ENCODE measurements at regions not wholly inside any gene's neighbourhood (a gene's known extent, or its start where the extent isn't known, plus 50 kb on each side); places are given as distances from the start of the nearest gene placed in this dataset.
A peak's percentile ranks its signal among the peaks of the same experiment; 100 is the strongest.

DNA sequence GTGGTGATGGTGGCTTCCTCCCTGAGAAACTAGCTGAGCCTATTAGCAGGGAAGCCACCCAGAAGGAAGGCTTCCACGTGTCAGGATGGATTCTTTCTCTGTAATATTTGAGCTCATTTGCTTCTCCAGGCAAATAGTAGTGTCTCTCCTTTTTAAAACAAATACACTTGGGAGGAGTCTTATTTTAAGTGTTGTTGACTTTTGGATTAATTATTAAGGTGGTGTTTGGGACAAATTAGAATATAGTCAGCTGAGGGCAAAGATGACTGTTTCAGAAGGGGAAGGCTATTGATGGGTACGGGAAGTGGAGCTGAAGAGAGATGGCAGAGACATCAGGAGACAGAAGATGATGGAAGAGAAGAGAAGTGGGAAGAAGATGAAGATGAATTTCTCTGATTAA is 119.8 kb upstream of the PHACTR1 start:
- Histone ChIP-seq H3K4me1 (replicated peaks in 1 of 2) (peaks cover 6 to 14% of the 10 kb centered on the region in 2 donors), H3K27ac (no peak overlapping the region), H3K4me3 (no peak overlapping the region)
- in situ Hi-C loops (cut with MboI; ENCODE audit: low pct_unique_long_range_greater_than_20kb in 2 of 9, low sequenced_read_pairs in 9 of 9, unreplicated experiment in 9 of 9), result loop anchor here in 1 of 9 experiments (25.0 kb wide), 1 partner anchor 1009 kb away; no protein-coding TSS in a partner anchor
- ATAC-seq (replicated peaks in 6 of 8), result no peak
- WGBS, 10 experiments, result 40 to 94% (median 81%) methylated on average over 1 to 2 of the region's 2 CpGs; no CpG with 5 or more reads in 2 of the 10 experiments

DNA sequence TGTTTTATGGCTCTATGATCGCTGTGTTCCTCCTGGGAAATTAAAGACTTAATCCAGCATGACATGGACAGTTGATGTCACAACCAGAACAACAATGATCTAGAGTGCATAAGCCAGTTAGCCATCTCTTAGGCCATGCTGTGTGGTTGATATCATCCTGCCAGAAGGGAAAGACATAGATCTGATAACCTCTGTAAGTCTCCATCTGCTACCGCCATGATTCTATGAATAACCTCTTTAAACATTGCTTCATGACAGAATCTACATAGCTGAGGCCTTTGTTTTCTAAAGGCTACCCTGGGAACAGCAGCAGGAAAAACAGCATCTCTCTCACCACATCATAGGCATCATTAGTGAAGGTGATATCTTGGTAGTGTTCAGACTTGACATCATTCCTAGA is 117.6 kb upstream of the PHACTR1 start:
- in situ Hi-C loops (cut with MboI; ENCODE audit: low pct_unique_long_range_greater_than_20kb in 2 of 9, low sequenced_read_pairs in 9 of 9, unreplicated experiment in 9 of 9), result loop anchor here in 1 of 9 experiments (25.0 kb wide), 1 partner anchor 1012 kb away; no protein-coding TSS in a partner anchor
- H3K4me1 ChIP-seq (replicated peaks in 1 of 2), result peaks cover 9 to 14% of the 10 kb centered on the region in 2 donors
- no peak overlapping the region for H3K27ac ChIP-seq
- peak in 1 of 8 experiments; percentile 21 for ATAC-seq (replicated peaks in 6 of 8)
- no peak overlapping the region for H3K4me3 ChIP-seq
- WGBS, 10 experiments, result 70 to 100% (median 87%) methylated on average over 1 to 2 of the region's 2 CpGs

DNA sequence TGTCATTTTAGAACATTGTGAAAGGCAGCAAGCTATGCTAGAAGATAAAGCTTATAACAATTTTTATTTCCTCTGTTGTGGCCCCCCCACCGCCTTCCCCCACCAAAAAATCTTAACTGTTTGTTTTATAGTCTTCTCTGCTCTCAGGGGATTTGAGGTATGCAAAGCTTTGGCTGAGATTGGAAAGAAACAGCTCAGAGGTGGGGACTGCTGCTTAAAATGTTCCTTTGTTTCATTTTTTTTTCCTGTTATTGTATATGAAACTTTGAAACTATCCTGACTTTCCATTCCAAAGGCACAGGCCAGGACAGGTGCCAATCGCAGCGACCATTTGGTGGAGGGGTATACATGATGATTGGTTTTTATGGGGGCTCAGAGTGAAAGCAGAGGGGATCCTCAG is 114.7 kb upstream of the PHACTR1 start:
- in situ Hi-C loops (cut with MboI; ENCODE audit: low pct_unique_long_range_greater_than_20kb in 2 of 9, low sequenced_read_pairs in 9 of 9, unreplicated experiment in 9 of 9), result loop anchor here in 4 of 9 experiments (10.0 to 25.0 kb wide), 3 partner anchors 307 to 990 kb away; partner anchors contain the start of gene EDN1 (in 1 of the 4)
- WGBS, 10 experiments, result 0 to 93% (median 73%) methylated on average over 1 to 3 of the region's 3 CpGs; no CpG with 5 or more reads in 2 of the 10 experiments
- Histone ChIP-seq H3K27ac (no peak overlapping the region), H3K4me1 (replicated peaks in 1 of 2) (peaks cover 3% of the 10 kb centered on the region in 2 donors), H3K4me3 (no peak overlapping the region)
- ATAC-seq (replicated peaks in 6 of 8), result no peak

DNA sequence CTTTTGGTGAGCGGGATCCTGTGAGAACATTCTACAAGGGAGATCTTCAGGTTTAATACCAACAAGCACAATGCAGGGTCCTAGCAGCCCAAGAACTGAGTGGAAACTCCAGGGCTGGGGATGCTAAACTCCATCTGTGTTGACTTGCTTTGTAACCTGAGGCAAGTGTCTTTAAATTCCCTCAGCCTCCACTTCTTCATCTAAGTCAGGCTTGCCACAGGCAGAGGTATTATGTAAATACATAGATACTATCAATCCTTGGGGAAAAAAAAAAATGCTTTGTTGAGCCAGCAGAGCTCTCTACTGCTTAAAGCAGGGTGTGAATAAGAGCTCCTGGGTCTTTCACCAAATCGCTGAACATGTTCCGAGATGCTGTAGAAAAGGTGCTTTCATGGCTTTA is 114.2 kb upstream of the PHACTR1 start:
- no peak overlapping the region for H3K27ac ChIP-seq
- in situ Hi-C loops (cut with MboI; ENCODE audit: low pct_unique_long_range_greater_than_20kb in 2 of 9, low sequenced_read_pairs in 9 of 9, unreplicated experiment in 9 of 9), result loop anchor here in 4 of 9 experiments (10.0 to 25.0 kb wide), 3 partner anchors 308 to 990 kb away; partner anchors contain the start of gene EDN1 (in 1 of the 4)
- peak in 1 of 8 experiments; percentile 65 for ATAC-seq (replicated peaks in 6 of 8)
- no peak overlapping the region for H3K4me3 ChIP-seq
- 80 to 100% (median 90%) methylated on average over 1 to 3 of the region's 3 CpGs; no CpG with 5 or more reads in 2 of the 10 experiments for WGBS, 10 experiments
- H3K4me1 ChIP-seq (replicated peaks in 1 of 2), result peaks cover 3% of the 10 kb centered on the region in 2 donors

DNA sequence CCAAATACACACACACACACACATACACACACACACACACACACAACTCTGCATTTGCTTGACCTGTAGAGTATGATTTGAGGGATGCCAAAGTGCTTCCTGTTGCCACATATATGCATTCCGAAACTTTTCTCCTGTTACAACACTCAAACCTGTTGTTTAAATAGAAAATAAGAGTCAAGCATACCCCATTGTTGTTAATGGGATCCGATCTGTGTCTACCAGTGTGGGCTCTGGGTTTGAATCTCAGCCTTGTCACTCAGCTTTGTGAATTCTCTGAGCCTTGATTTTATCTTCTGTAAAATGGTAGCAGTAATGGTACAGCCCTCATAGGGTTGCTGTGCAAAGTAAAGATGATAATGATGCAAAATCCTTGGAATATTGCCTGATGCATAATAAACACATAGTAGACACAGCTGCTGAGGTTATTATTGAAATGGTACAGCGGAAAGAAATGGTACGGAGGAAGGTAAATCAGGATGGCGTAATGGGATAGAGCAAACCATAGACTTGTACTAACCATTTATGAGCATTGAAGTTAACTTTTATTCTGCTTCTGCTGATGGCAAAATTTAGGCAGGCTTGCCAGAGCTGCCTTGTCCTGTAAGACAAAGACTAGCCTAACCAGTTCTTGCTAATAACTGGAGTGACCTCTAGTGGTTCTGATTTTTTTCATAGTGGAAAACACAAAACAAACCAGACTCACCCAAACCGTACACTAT is 113.5 kb upstream of the PHACTR1 start:
- in situ Hi-C loops (cut with MboI; ENCODE audit: low pct_unique_long_range_greater_than_20kb in 2 of 9, low sequenced_read_pairs in 9 of 9, unreplicated experiment in 9 of 9), result loop anchor here in 4 of 9 experiments (10.0 to 25.0 kb wide), 3 partner anchors 308 to 991 kb away; partner anchors contain the start of gene EDN1 (in 1 of the 4)
- H3K27ac ChIP-seq, result no peak overlapping the region
- peaks cover 3% of the 10 kb centered on the region in 2 donors for H3K4me1 ChIP-seq (replicated peaks in 1 of 2)
- H3K4me3 ChIP-seq, result no peak overlapping the region
- 60 to 100% (median 85%) methylated on average over 1 to 5 of the region's 6 CpGs; no CpG with 5 or more reads in 1 of the 10 experiments for WGBS, 10 experiments
- peak in 5 of 8 experiments; percentile 35 to 73 (median 67) for ATAC-seq (replicated peaks in 6 of 8)

DNA sequence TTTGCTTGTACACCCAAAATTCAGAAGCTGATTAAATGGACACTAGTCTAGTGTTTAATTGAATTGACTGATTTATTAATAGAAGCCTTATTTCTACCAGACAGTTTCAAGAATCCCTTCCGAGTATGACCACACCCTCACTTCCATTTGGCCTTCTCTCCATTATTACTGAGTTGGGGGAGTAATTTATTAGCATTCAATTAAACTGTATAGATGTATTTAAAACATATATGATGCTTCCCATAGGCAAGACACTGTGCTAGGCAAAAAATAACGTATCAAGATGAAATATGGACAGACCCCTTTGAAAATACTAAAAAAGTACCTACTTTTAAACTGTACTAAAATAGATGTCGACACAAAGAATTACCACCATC is 112.9 kb upstream of the PHACTR1 start:
- no peak overlapping the region for H3K4me3 ChIP-seq
- in situ Hi-C loops (cut with MboI; ENCODE audit: low pct_unique_long_range_greater_than_20kb in 2 of 9, low sequenced_read_pairs in 9 of 9, unreplicated experiment in 9 of 9), result loop anchor here in 4 of 9 experiments (10.0 to 25.0 kb wide), 3 partner anchors 309 to 991 kb away; partner anchors contain the start of gene EDN1 (in 1 of the 4)
- 25 to 100% (median 56%) methylated on average over 1 to 3 of the region's 3 CpGs; no CpG with 5 or more reads in 1 of the 10 experiments for WGBS, 10 experiments
- ATAC-seq (replicated peaks in 6 of 8), result no peak
- H3K27ac ChIP-seq, result no peak overlapping the region
- peaks cover 1 to 3% of the 10 kb centered on the region in 2 donors for H3K4me1 ChIP-seq (replicated peaks in 1 of 2)

DNA sequence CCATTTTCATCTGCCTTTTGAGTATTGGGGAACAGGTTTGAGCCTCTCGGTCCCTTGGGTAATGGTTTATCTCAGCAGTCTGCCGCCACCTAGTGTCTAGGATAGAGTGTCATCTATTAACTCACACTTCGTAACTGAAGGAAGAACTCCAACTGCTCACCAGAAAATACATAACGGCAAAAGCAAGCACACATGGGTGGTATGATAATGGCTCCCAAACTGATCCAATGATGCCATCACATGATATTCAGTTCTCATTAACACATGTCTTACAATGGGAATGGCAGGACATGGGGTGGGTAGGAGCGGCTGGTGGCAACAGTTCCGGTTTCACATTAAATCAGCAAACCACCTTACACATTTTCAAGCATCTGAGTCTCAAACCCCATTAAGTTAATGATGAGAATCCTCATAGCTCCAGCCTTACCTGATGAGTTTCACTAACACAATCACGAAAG is 110.7 kb upstream of the PHACTR1 start:
- in situ Hi-C loops (cut with MboI; ENCODE audit: low pct_unique_long_range_greater_than_20kb in 2 of 9, low sequenced_read_pairs in 9 of 9, unreplicated experiment in 9 of 9), result loop anchor here in 4 of 9 experiments (10.0 to 25.0 kb wide), 3 partner anchors 311 to 994 kb away; partner anchors contain the start of gene EDN1 (in 1 of the 4)
- 0 to 65% (median 52%) methylated on average over 2 to 7 of the region's 7 CpGs for WGBS, 10 experiments
- no peak overlapping the region for H3K27ac ChIP-seq
- H3K4me1 ChIP-seq (replicated peaks in 1 of 2), result peaks cover 0 to 3% of the 10 kb centered on the region in 2 donors
- H3K4me3 ChIP-seq, result no peak overlapping the region
- peak; percentile 60 to 91 (median 74) for ATAC-seq (replicated peaks in 6 of 8)

DNA sequence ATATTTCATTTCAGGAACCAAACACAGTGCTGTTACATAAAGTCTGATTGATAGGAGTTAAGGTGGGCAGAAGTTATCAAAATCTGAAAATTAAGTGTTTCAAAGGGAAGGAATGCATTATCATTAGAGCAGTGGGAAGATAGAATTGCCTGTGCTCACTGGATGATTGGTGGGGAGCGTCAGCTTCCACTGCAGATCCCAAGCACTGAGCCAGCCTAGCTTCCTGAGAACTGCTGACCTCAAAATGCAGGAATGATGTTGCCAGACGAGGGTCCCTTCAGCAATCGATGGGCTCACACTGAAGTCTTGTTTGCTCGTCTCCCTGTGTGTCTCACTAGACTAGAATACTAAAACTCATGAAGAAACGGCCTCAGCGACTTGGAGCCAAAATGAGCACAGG is 110.0 kb upstream of the PHACTR1 start:
- ATAC-seq (replicated peaks in 6 of 8), result no peak
- in situ Hi-C loops (cut with MboI; ENCODE audit: low pct_unique_long_range_greater_than_20kb in 2 of 9, low sequenced_read_pairs in 9 of 9, unreplicated experiment in 9 of 9), result loop anchor here in 4 of 9 experiments (10.0 to 25.0 kb wide), 3 partner anchors 312 to 994 kb away; partner anchors contain the start of gene EDN1 (in 1 of the 4)
- Histone ChIP-seq H3K4me1 (replicated peaks in 1 of 2) (peaks cover 0 to 3% of the 10 kb centered on the region in 2 donors), H3K4me3 (no peak overlapping the region), H3K27ac (no peak overlapping the region)
- 54 to 90% (median 80%) methylated on average over 1 to 5 of the region's 6 CpGs; no CpG with 5 or more reads in 3 of the 10 experiments for WGBS, 10 experiments

DNA sequence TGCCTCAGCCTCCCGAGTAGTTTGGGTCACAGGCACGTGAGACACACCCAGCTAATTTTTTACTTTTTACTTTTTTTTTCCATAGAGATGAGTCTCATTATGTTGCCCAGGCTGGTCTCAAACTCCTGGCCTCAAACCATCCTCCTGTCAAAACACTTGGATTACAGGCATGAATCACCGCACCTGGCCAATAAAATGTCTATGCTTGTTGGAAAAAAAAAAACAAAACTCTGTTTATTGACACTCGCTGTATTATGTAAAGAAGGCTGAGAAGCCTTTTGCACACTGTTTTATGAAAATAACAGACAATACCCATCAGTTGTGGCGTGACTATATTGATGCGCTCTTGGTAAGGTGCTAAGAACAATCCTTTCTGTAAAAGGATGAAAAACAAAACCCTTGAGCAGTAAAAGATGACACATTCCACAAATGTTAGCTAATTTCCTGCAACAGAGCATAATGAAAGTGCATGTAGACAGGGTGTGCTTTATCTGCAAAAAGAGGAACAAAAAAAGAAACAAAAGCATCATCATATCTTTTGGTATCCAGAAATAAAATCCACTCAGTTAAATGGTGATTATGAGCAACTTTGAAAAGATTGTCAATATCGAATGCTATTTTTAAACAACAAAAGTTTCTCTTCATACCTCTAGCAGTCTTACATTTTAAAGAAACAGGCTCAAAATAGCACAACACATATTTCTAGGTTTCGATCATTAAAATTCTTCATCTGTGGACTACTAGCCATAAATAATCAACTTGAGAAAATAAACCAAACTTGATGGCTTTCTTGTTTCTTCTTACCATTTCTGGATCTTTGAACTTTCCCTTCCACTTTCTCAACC is 108.3 kb upstream of the PHACTR1 start:
- 55 to 88% (median 73%) methylated on average over 1 to 8 of the region's 8 CpGs for WGBS, 10 experiments
- no peak overlapping the region for H3K27ac ChIP-seq
- no peak overlapping the region for H3K4me3 ChIP-seq
- peak in 1 of 8 experiments; percentile 20 for ATAC-seq (replicated peaks in 6 of 8)
- in situ Hi-C loops (cut with MboI; ENCODE audit: low pct_unique_long_range_greater_than_20kb in 2 of 9, low sequenced_read_pairs in 9 of 9, unreplicated experiment in 9 of 9), result loop anchor here in 4 of 9 experiments (10.0 to 25.0 kb wide), 3 partner anchors 313 to 996 kb away; partner anchors contain the start of gene EDN1 (in 1 of the 4)
- H3K4me1 ChIP-seq (replicated peaks in 1 of 2), result no peaks in the 10 kb centered on the region

DNA sequence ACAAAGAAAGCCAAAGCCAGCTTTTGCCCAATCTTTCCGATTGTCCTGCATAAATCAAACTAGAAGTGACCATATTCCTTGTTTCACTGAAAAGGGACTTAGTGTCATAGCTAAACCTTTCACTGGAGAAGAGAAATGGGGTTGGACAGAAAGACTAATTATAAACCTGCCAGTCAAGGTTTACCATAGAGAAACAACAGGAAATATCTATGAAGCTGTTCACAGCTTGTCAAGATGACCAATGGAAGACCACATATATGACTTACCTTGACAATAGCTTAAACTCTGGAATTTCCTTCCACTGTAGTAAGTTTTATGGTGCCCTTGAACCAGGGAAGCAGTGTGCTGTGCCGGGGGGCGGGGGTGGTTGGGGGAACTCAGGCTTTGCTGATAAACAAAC is 107.7 kb upstream of the PHACTR1 start:
- WGBS, 10 experiments, result 50 to 100% (median 92%) methylated on average over 1 to 3 of the region's 3 CpGs; no CpG with 5 or more reads in 1 of the 10 experiments
- in situ Hi-C loops (cut with MboI; ENCODE audit: low pct_unique_long_range_greater_than_20kb in 2 of 9, low sequenced_read_pairs in 9 of 9, unreplicated experiment in 9 of 9), result loop anchor here in 4 of 9 experiments (10.0 to 25.0 kb wide), 3 partner anchors 314 to 997 kb away; partner anchors contain the start of gene EDN1 (in 1 of the 4)
- ATAC-seq (replicated peaks in 6 of 8), result no peak
- Histone ChIP-seq H3K27ac (no peak overlapping the region), H3K4me3 (no peak overlapping the region), H3K4me1 (replicated peaks in 1 of 2) (no peaks in the 10 kb centered on the region)

DNA sequence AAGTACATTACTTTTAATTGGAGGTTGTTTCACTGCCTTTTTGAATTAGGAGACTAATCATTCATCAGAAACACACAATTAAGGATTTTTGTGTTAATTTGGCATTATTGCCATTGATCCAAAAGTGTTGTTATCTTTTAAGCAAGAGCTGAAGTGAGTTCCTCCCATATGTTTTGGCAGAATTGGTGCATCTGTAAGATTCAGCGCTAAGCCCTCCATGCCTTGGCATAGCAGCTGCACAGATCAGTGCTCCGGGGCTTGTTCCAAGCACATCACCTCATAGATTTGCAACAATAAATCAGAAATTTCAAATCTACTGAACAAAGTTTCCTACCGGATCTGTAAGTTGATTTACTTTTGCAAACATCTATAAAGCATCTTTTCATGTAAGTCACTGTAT is 106.8 kb upstream of the PHACTR1 start:
- no peak overlapping the region for H3K27ac ChIP-seq
- no peak overlapping the region for H3K4me3 ChIP-seq
- in situ Hi-C loops (cut with MboI; ENCODE audit: low pct_unique_long_range_greater_than_20kb in 2 of 9, low sequenced_read_pairs in 9 of 9, unreplicated experiment in 9 of 9), result loop anchor here in 4 of 9 experiments (10.0 to 25.0 kb wide), 3 partner anchors 315 to 997 kb away; partner anchors contain the start of gene EDN1 (in 1 of the 4)
- no peak for ATAC-seq (replicated peaks in 6 of 8)
- WGBS, 10 experiments, result 44 to 100% (median 86%) methylated on average over 1 to 3 of the region's 3 CpGs; no CpG with 5 or more reads in 3 of the 10 experiments
- H3K4me1 ChIP-seq (replicated peaks in 1 of 2), result no peaks in the 10 kb centered on the region

DNA sequence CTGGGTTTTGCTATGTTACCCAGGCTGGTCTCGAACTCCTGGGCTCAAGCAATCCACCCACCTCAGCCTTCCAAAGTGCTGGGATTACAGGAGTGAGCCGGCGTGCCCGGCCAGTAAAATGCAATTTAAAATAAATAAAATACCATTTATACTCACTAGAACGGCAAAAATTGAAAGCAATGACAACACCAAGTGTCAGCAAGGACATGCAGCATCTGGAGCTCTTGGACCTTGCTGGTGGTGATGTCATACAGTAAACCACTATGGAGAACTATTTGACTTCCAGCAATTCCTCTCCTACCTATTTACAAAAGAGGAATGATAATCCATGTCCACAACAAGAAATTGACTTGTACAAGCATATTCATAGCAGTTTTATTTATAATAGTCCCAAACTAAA is 105.7 kb upstream of the PHACTR1 start:
- Histone ChIP-seq H3K4me1 (replicated peaks in 1 of 2) (no peaks in the 10 kb centered on the region), H3K27ac (no peak overlapping the region), H3K4me3 (no peak overlapping the region)
- in situ Hi-C loops (cut with MboI; ENCODE audit: low pct_unique_long_range_greater_than_20kb in 2 of 9, low sequenced_read_pairs in 9 of 9, unreplicated experiment in 9 of 9), result loop anchor here in 4 of 9 experiments (25.0 kb wide), 2 partner anchors 949 to 999 kb away; no protein-coding TSS in a partner anchor
- ATAC-seq (replicated peaks in 6 of 8), result no peak
- WGBS, 10 experiments, result 50 to 100% (median 83%) methylated on average over 1 to 5 of the region's 5 CpGs; no CpG with 5 or more reads in 1 of the 10 experiments
